ENCODE measurements at regions not wholly inside any gene's neighbourhood (a gene's known extent, or its start where the extent isn't known, plus 50 kb on each side); places are given as distances from the start of the nearest gene placed in this dataset.
A peak's percentile ranks its signal among the peaks of the same experiment; 100 is the strongest.
"Not testable (repeated sequence)": the region's sequence is repeated elsewhere in the genome, so short reads cannot be mapped to it uniquely, and the experiment has no call there.

GRCh38 chr2:8126783-8127182, 555.1 kb upstream of the ID2 start:
- H3K4me3 ChIP-seq (ENCODE audit: low read depth, low read length) = no peak overlapping the region
- H3K36me3 ChIP-seq (ENCODE audit: insufficient read depth) = no peaks in the 10 kb centered on the region
- WGBS = 92% methylated on average over 3 of the region's 3 CpGs
- H3K4me1 ChIP-seq (ENCODE audit: insufficient read depth) = no peaks in the 10 kb centered on the region
- no peak overlapping the region for H3K27ac ChIP-seq (ENCODE audit: low read depth)
- DNase-seq (ENCODE audit: extremely low spot score) = no peak

GRCh38 chr2:8131423-8131822, 550.4 kb upstream of the ID2 start:
- DNase-seq (ENCODE audit: extremely low spot score); H3K4me3 ChIP-seq (ENCODE audit: low read depth, low read length); H3K36me3 ChIP-seq (ENCODE audit: insufficient read depth); H3K27ac ChIP-seq (ENCODE audit: low read depth); H3K4me1 ChIP-seq (ENCODE audit: insufficient read depth): not testable (repeated sequence)
- WGBS = 97% methylated on average over 4 of the region's 5 CpGs

DNA sequence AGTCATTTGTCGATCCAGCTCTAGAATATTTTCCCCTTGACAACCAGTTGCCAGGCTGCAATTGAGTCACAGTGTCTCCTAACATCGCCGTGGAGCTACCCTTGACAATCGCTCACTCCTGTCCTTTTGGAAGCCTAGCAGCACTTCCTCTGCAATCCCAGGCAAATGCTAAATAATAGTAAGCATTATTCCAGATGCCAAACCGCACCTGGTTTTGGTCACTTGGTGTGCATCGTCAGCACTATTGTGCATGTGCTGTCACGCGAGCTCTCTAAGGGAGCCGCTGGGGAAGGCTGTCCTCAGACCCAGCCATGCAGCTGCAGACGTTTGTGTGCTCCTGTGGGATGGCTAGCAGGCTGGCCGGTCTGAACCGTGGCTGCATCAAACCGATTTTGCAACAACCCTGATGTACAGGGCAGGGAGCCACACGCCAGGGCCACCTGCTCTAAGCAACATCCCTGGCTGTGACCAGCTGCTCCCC, 549.5 kb upstream of the ID2 start:
- Histone ChIP-seq H3K4me1 (ENCODE audit: insufficient read depth) (no peaks in the 10 kb centered on the region), H3K36me3 (ENCODE audit: insufficient read depth) (no peaks in the 10 kb centered on the region), H3K27ac (ENCODE audit: low read depth) (no peak overlapping the region), H3K4me3 (ENCODE audit: low read depth, low read length) (no peak overlapping the region)
- no peak for DNase-seq (ENCODE audit: extremely low spot score)
- WGBS = 63% methylated on average over 14 of the region's 14 CpGs

DNA sequence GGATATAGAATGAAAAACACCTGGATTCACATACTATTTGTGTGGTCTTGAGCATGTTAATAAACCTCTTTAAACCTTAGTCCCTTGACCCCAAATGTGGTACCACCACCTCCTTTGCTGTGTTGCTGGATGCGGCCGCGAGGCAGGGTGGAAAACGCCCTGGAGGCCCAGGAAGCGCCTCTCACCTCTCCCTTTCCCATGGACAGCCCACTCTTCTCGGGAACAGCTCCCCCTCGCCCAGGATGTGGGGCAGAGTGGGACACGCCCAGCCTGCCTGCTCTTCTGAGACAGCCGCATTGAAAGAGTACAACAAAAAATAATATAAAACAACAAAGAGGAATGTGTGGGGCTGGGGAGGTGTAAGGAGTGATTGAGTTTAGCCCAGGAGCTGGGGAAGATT, 549.0 kb upstream of the ID2 start:
- no peaks in the 10 kb centered on the region for H3K4me1 ChIP-seq (ENCODE audit: insufficient read depth)
- H3K27ac ChIP-seq (ENCODE audit: low read depth) = no peak overlapping the region
- WGBS = 80% methylated on average over 9 of the region's 9 CpGs
- DNase-seq (ENCODE audit: extremely low spot score) = no peak
- no peaks in the 10 kb centered on the region for H3K36me3 ChIP-seq (ENCODE audit: insufficient read depth)
- H3K4me3 ChIP-seq (ENCODE audit: low read depth, low read length) = no peak overlapping the region

DNA sequence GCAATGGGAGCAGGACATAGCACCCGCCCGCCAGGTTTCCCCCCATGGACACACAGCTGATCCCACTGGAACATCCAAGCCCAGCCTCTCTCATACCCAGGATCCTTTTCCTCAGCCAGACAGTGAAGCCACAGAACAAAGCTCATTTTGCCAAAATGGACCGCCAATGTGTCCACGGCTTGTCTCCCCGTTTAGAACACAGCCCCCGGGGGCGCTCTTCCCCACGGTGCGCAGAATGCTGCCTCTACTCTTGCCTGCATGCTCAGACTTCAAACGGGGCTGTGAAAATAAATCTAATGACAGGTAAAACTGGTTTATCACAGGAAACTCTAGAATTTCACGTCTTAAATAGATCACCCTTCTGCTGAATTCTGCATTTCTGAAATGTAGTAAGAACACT, 548.5 kb upstream of the ID2 start:
- no peaks in the 10 kb centered on the region for H3K4me1 ChIP-seq (ENCODE audit: insufficient read depth)
- H3K27ac ChIP-seq (ENCODE audit: low read depth) = no peak overlapping the region
- H3K36me3 ChIP-seq (ENCODE audit: insufficient read depth) = no peaks in the 10 kb centered on the region
- DNase-seq (ENCODE audit: extremely low spot score) = no peak
- no peak overlapping the region for H3K4me3 ChIP-seq (ENCODE audit: low read depth, low read length)
- 80% methylated on average over 11 of the region's 11 CpGs for WGBS

DNA sequence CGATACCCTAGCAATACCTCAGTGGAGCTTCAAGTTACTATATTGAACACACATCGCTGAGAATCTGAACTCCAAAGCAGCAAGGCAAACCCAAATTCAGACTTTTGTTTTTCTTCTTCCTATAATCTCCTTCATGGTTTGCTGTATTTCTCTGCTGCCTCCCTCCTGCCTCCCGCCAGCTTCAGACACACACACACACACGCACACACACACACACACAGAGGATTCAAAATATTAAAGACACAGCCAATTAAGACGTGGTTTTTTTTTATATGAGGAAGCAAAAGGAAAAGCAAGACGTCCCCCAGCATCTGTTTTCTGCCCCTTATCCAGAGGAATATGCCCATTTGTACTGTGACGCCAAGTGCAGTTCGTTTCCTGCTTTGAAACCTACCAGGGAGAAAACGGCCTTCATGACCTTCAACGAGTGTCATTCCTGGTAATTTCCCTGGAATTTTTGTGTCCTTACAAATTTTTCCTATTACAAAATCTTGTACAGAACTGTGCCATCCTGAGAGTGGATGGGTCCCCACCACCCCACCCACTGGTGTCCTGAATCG, 547.9 kb upstream of the ID2 start:
- Histone ChIP-seq H3K36me3 (ENCODE audit: insufficient read depth) (no peaks in the 10 kb centered on the region), H3K27ac (ENCODE audit: low read depth) (no peak overlapping the region), H3K4me1 (ENCODE audit: insufficient read depth) (no peaks in the 10 kb centered on the region), H3K4me3 (ENCODE audit: low read depth, low read length) (no peak overlapping the region)
- DNase-seq (ENCODE audit: extremely low spot score) = no peak
- 69% methylated on average over 11 of the region's 11 CpGs for WGBS

DNA sequence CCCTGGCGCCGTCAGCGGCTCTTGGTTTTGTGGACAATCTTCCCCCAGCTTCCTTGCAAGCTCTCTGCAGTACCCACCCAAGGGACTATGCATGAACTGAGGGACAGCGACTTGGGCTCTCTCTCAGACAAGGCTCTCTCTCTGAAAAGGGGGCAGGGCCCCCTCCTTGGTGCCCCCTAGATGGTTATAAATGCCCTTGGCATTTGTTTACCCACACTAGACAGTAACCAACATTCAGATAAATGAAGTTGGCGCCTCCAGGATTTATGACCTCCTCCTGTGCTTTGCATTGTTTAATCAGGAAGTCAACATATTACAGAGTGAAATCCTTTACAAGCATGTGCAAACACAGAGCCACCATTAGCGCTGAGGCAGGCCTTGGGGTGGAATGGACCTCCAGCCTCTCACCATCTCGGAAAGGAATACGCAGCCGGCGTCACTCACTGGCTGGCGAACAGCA, 547.4 kb upstream of the ID2 start:
- H3K36me3 ChIP-seq (ENCODE audit: insufficient read depth) = no peaks in the 10 kb centered on the region

DNA sequence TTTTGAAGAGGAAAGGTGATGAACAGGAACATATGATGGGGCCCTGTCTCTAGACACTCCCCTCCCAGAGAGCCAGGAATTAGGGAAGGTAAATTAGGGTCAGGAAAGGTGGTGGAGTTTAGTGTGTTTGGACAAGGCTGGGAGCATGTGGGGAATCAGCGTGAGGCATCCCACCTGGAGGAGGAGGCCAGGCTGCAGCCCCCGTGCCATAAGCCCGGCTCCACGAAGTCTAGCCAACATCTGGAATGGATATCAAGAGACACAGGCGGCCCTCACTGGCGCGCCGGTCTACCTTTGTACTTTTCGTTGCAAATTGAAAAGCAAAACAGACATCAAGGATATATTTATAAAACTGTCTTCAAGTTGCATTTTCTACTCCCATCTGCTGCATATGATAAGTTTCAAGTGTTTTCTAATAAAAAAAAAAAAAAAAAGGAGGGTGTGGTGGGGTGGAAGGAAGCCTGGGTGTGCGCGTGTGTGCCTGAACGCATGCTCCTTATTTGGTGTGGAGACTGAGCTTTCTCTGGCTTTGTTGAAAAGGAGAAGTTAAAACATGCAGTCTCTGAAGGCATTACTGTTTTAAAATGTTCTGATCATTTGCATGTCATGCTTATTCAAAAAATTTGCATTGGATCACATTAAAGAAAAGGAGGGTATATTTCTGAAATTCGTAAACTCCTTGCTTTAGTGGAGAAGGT, 546.7 kb upstream of the ID2 start:
- Histone ChIP-seq H3K27ac (ENCODE audit: low read depth) (no peak overlapping the region), H3K36me3 (ENCODE audit: insufficient read depth) (no peaks in the 10 kb centered on the region), H3K4me1 (ENCODE audit: insufficient read depth) (no peaks in the 10 kb centered on the region), H3K4me3 (ENCODE audit: low read depth, low read length) (no peak overlapping the region)
- peak; percentile 80 for DNase-seq (ENCODE audit: extremely low spot score)
- 32% methylated on average over 13 of the region's 13 CpGs for WGBS

More for the DNA sequence above, 547.4 kb upstream of the ID2 start:
- peak; percentile 71 for DNase-seq (ENCODE audit: extremely low spot score)
- H3K4me3 ChIP-seq (ENCODE audit: low read depth, low read length) = no peak overlapping the region
- no peak overlapping the region for H3K27ac ChIP-seq (ENCODE audit: low read depth)
- no peaks in the 10 kb centered on the region for H3K4me1 ChIP-seq (ENCODE audit: insufficient read depth)
- 71% methylated on average over 11 of the region's 11 CpGs for WGBS

DNA sequence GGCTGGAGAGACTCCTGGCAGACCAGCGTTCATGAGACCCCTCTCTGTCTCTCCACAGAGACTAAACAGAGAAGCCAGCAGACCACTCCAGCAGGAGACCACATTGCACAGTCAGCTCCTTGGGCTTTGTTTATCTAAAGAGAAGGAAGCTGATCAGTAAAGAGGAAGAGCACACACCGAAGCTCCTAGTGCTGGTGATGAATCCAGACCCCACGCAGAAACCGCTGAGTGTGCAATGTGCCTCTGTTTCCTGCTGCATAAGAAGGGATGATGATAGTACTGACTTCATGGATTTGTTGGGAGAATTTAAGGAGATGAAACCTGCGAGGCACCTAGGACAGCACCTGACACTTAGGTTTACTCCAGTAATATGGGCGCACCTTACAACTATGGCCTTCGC, 544.1 kb upstream of the ID2 start:
- H3K4me3 ChIP-seq (ENCODE audit: low read depth, low read length) = no peak overlapping the region
- peak overlapping the region; percentile 40 for H3K27ac ChIP-seq (ENCODE audit: low read depth)
- no peaks in the 10 kb centered on the region for H3K36me3 ChIP-seq (ENCODE audit: insufficient read depth)
- DNase-seq (ENCODE audit: extremely low spot score) = no peak
- no peaks in the 10 kb centered on the region for H3K4me1 ChIP-seq (ENCODE audit: insufficient read depth)
- WGBS = 83% methylated on average over 7 of the region's 7 CpGs

- Histone ChIP-seq H3K4me1 (ENCODE audit: insufficient read depth) (no peaks in the 10 kb centered on the region), H3K27ac (ENCODE audit: low read depth) (peak overlapping the region; percentile 71), H3K36me3 (ENCODE audit: insufficient read depth) (no peaks in the 10 kb centered on the region), H3K4me3 (ENCODE audit: low read depth, low read length) (no peak overlapping the region)
- DNase-seq (ENCODE audit: extremely low spot score) = no peak
- 98% methylated on average over 3 of the region's 3 CpGs for WGBS
Observed at GRCh38 chr2:8138525-8138922, 543.3 kb upstream of the ID2 start.

GRCh38 chr2:8138923-8139667, 542.8 kb upstream of the ID2 start:
- Histone ChIP-seq H3K36me3 (ENCODE audit: insufficient read depth) (no peaks in the 10 kb centered on the region), H3K4me1 (ENCODE audit: insufficient read depth) (no peaks in the 10 kb centered on the region), H3K27ac (ENCODE audit: low read depth) (peak overlapping the region; percentile 71), H3K4me3 (ENCODE audit: low read depth, low read length) (no peak overlapping the region)
- WGBS = 69% methylated on average over 10 of the region's 10 CpGs
- DNase-seq (ENCODE audit: extremely low spot score) = no peak

GRCh38 chr2:8139668-8140200, 542.1 kb upstream of the ID2 start:
- Histone ChIP-seq H3K4me1 (ENCODE audit: insufficient read depth) (no peaks in the 10 kb centered on the region), H3K4me3 (ENCODE audit: low read depth, low read length) (no peak overlapping the region), H3K27ac (ENCODE audit: low read depth) (no peak overlapping the region), H3K36me3 (ENCODE audit: insufficient read depth) (no peaks in the 10 kb centered on the region)
- DNase-seq (ENCODE audit: extremely low spot score) = no peak
- 63% methylated on average over 2 of the region's 2 CpGs for WGBS

DNA sequence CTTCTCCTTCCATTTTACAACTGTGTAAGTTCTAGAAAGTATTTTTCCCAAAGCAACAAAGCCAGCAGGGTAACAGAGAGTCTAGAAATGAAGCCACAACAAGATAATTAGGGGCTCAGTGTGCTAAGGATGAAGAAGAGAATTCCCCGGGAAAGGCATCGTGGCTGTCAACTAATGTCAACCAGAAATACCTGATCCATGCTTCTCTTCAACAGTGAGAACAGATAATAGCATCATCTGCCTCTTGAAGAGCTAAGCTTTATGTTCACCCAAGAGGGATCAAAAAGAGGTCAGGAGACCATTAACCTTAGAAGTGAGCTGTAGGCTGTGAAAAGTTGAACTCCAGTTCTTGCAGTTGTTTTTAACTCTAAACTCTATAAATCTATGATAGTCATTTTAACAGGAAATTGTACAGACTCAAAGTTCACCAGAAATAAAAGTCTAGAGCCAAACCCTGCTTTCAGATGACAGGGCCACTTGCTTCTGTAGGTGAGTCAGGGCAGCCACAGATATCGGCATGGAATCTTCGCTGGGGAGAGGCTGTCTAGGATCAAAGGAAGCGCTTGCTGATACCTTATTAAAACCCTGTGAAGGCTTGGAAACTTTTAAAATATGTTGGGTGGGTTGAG, 540.7 kb upstream of the ID2 start:
- DNase-seq (ENCODE audit: extremely low spot score) = no peak
- WGBS = 81% methylated on average over 5 of the region's 5 CpGs
- Histone ChIP-seq H3K4me1 (ENCODE audit: insufficient read depth) (no peaks in the 10 kb centered on the region), H3K27ac (ENCODE audit: low read depth) (no peak overlapping the region), H3K36me3 (ENCODE audit: insufficient read depth) (no peaks in the 10 kb centered on the region), H3K4me3 (ENCODE audit: low read depth, low read length) (no peak overlapping the region)
